HG03558 (cell line): ENCODE measurements at regions not wholly inside any gene's neighbourhood (a gene's known extent, or its start where the extent isn't known, plus 50 kb on each side); places are given as distances from the start of the nearest gene placed in this dataset.
"Not testable (repeated sequence)": the region's sequence is repeated elsewhere in the genome, so short reads cannot be mapped to it uniquely, and the experiment has no call there.

ENCODE experiments used
- ATAC-seq: cut with Tn5 transposase; IDR thresholded peaks from one replicate; pipeline ENCODE4 v1.9.1; 2021; ENCODE audit warnings: moderate number of reproducible peaks; ENCODE audit not compliant: unreplicated experiment; ENCODE audit errors: extremely low read depth

GRCh38 chr3:68676136-68676535 lies 256.2 kb downstream of the TAFA4 start:
- no peak for ATAC-seq

- no peak for ATAC-seq
Observed at GRCh38 chr3:68667346-68667745, 265.0 kb downstream of the TAFA4 start.

GRCh38 chr3:68666429-68667136 lies 265.8 kb downstream of the TAFA4 start:
- no peak for ATAC-seq

- ATAC-seq = no peak
Observed at GRCh38 chr3:68664276-68664675, 268.1 kb downstream of the TAFA4 start.

GRCh38 chr3:68662176-68662575 lies 270.2 kb downstream of the TAFA4 start:
- ATAC-seq = no peak

- not testable (repeated sequence) for ATAC-seq
Observed at GRCh38 chr3:68650657-68651056, 281.7 kb downstream of the TAFA4 start.

- no peak for ATAC-seq
Observed at GRCh38 chr3:68648494-68648893, 283.9 kb downstream of the TAFA4 start.

- no peak for ATAC-seq
Observed at GRCh38 chr3:68631850-68632545, 300.3 kb downstream of the TAFA4 start.

- no peak for ATAC-seq
Observed at GRCh38 chr3:68620211-68620610, 312.1 kb downstream of the TAFA4 start.

GRCh38 chr3:68614087-68614486 lies 318.3 kb downstream of the TAFA4 start:
- no peak for ATAC-seq

GRCh38 chr3:68571321-68571720 lies 361.0 kb downstream of the TAFA4 start:
- no peak for ATAC-seq

- no peak for ATAC-seq
Observed at GRCh38 chr3:68560728-68561127, 371.6 kb downstream of the TAFA4 start.

- no peak for ATAC-seq
Observed at GRCh38 chr3:68535782-68536181, 396.6 kb downstream of the TAFA4 start.

GRCh38 chr3:68523330-68523729 lies 409.0 kb downstream of the TAFA4 start:
- ATAC-seq = no peak

- no peak for ATAC-seq
Observed at GRCh38 chr3:68515237-68515636, 417.1 kb downstream of the TAFA4 start.

GRCh38 chr3:68504201-68504600 lies 428.1 kb downstream of the TAFA4 start:
- ATAC-seq = no peak

- not testable (repeated sequence) for ATAC-seq
Observed at GRCh38 chr3:68485845-68486244, 446.5 kb downstream of the TAFA4 start.

GRCh38 chr3:68485051-68485450 lies 447.3 kb downstream of the TAFA4 start:
- no peak for ATAC-seq

GRCh38 chr3:68483601-68484000 lies 448.7 kb downstream of the TAFA4 start:
- ATAC-seq = no peak

- no peak for ATAC-seq
Observed at GRCh38 chr3:68483041-68483440, 449.3 kb downstream of the TAFA4 start.

GRCh38 chr3:68482565-68482964 lies 449.8 kb downstream of the TAFA4 start:
- no peak for ATAC-seq

GRCh38 chr3:68479779-68480178 lies 452.6 kb downstream of the TAFA4 start:
- ATAC-seq = no peak
